ENCODE measurements at regions not wholly inside any gene's neighbourhood (a gene's known extent, or its start where the extent isn't known, plus 50 kb on each side); places are given as distances from the start of the nearest gene placed in this dataset.

DNA sequence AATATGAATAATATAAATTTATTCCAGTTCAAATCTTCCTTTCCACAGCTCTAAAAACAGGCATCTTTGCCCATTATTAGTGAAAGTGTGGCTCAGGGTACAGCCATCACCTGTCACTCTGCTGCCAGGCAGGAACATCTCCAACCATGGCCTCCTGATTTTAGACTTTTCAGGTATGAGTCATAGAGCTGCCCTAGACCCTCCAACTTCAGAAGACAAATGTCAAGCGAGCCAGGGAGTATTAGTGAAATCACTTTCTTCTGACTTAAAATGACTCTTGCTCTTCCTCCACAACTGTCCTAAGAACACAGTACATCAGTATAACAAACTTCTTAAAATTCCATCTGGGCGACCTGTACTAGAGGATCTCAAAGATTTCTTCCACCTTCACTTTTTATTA lies 78.1 kb upstream of the AKAP13 start:
- TF ChIP-seq SIN3A (IDR thresholded peaks at IDR 0.05; ENCODE audit: borderline replicate concordance, insufficient read depth, low read length): no peak
- TF ChIP-seq POLR2AphosphoS5 (IDR thresholded peaks at IDR 0.05; ENCODE audit: low read depth, low read length): no peak
- TF ChIP-seq, protein P1, sequence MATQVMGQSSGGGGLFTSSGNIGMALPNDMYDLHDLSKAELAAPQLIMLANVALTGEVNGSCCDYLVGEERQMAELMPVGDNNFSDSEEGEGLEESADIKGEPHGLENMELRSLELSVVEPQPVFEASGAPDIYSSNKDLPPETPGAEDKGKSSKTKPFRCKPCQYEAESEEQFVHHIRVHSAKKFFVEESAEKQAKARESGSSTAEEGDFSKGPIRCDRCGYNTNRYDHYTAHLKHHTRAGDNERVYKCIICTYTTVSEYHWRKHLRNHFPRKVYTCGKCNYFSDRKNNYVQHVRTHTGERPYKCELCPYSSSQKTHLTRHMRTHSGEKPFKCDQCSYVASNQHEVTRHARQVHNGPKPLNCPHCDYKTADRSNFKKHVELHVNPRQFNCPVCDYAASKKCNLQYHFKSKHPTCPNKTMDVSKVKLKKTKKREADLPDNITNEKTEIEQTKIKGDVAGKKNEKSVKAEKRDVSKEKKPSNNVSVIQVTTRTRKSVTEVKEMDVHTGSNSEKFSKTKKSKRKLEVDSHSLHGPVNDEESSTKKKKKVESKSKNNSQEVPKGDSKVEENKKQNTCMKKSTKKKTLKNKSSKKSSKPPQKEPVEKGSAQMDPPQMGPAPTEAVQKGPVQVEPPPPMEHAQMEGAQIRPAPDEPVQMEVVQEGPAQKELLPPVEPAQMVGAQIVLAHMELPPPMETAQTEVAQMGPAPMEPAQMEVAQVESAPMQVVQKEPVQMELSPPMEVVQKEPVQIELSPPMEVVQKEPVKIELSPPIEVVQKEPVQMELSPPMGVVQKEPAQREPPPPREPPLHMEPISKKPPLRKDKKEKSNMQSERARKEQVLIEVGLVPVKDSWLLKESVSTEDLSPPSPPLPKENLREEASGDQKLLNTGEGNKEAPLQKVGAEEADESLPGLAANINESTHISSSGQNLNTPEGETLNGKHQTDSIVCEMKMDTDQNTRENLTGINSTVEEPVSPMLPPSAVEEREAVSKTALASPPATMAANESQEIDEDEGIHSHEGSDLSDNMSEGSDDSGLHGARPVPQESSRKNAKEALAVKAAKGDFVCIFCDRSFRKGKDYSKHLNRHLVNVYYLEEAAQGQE (IDR thresholded peaks at IDR 0.05; ENCODE audit: insufficient read depth in 1 of 2, low read depth in 2 of 2, low read length in 2 of 2): no peak
- TF ChIP-seq TAF1 (IDR thresholded peaks at IDR 0.05; ENCODE audit: borderline replicate concordance, insufficient read depth, low read length): no peak
- TF ChIP-seq FOXP2 (optimal IDR thresholded peaks at IDR 0.05; ENCODE audit: borderline replicate concordance, extremely low read depth, extremely low read length, insufficient read depth): no peak

All from PFSK-1 (cell line).